Neuronal stem cell (in vitro differentiated cells): ENCODE measurements at regions not wholly inside any gene's neighbourhood (a gene's known extent, or its start where the extent isn't known, plus 50 kb on each side); places are given as distances from the start of the nearest gene placed in this dataset.

ENCODE experiments used
- DNase-seq: peaks from one replicate; pipeline ENCODE4 v3.0.0-alpha.2; 2013; ENCODE audit warnings: low spot score
- H2AFZ ChIP-seq: one replicate; pipeline ENCODE4 v1.6.1; 2013; ENCODE audit warnings: mild to moderate bottlenecking, low read length, inconsistent platforms
- H2AK5ac ChIP-seq: 2 replicates; pipeline ENCODE4 v1.6.1; 2013; ENCODE audit warnings: low read depth, mild to moderate bottlenecking, inconsistent platforms, low read length, moderate library complexity, mixed read lengths
- H2BK120ac ChIP-seq: 2 replicates; pipeline ENCODE4 v1.6.1; 2013; ENCODE audit warnings: low read depth, mild to moderate bottlenecking, inconsistent platforms, low read length, moderate library complexity, mixed read lengths
- H2BK12ac ChIP-seq: one replicate; pipeline ENCODE4 v1.6.1; 2013; ENCODE audit warnings: low read length, inconsistent platforms
- H2BK15ac ChIP-seq: 2 replicates; pipeline ENCODE4 v1.6.1; 2013; ENCODE audit warnings: mild to moderate bottlenecking, low read length, inconsistent platforms, mixed read lengths
- H2BK5ac ChIP-seq: one replicate; pipeline ENCODE4 v1.6.1; 2013; ENCODE audit warnings: inconsistent platforms, mild to moderate bottlenecking, low read length, moderate library complexity
- H3K14ac ChIP-seq: one replicate; pipeline ENCODE4 v1.6.1; 2013; ENCODE audit warnings: low read length, inconsistent platforms
- H3K18ac ChIP-seq: 2 replicates; pipeline ENCODE4 v1.6.1; 2013; ENCODE audit warnings: low read length, inconsistent platforms
- H3K23ac ChIP-seq: 2 replicates; pipeline ENCODE4 v1.6.1; 2013; ENCODE audit warnings: low read depth, mild to moderate bottlenecking, mixed read lengths, low read length, inconsistent platforms; ENCODE audit not compliant: poor library complexity
- H3K27ac ChIP-seq: replicated peaks from 3 replicates; pipeline ENCODE4 v1.5.1; 2013; ENCODE audit warnings: low read length, inconsistent platforms
- H3K27me3 ChIP-seq, 3 experiments: 2 replicates each; pipeline ENCODE4 v1.6.1; 2013; ENCODE audit warnings: low read length in 3 of 3, mild to moderate bottlenecking in 2 of 3, inconsistent platforms in 1 of 3, low read depth in 1 of 3, mixed read lengths in 1 of 3, moderate library complexity in 1 of 3; ENCODE audit not compliant: control insufficient read depth in 3 of 3, insufficient read depth in 3 of 3
- H3K36me3 ChIP-seq, 2 donors: replicated peaks in 1 of 2; 2 replicates each; pipeline ENCODE4 v1.6.1; 2013; ENCODE audit warnings: low read length in 2 of 2; ENCODE audit not compliant: control insufficient read depth in 2 of 2, insufficient read depth in 2 of 2
- H3K4ac ChIP-seq: 2 replicates; pipeline ENCODE4 v1.6.1; 2013; ENCODE audit warnings: inconsistent platforms, mild to moderate bottlenecking, low read length, moderate library complexity
- H3K4me1 ChIP-seq, 2 donors: 1 replicate in 1 of 2; 2 replicates in 1 of 2; pipeline ENCODE4 v1.6.1; 2013; ENCODE audit warnings: low read length in 2 of 2, low read depth in 1 of 2; ENCODE audit not compliant: control insufficient read depth in 2 of 2, insufficient read depth in 1 of 2
- H3K4me2 ChIP-seq: one replicate; pipeline ENCODE4 v1.6.1; 2013; ENCODE audit warnings: mild to moderate bottlenecking, low read length, inconsistent platforms; ENCODE audit not compliant: insufficient read depth, poor library complexity, severe bottlenecking
- H3K4me3 ChIP-seq, 2 donors: 2 replicates each; pipeline ENCODE4 v1.5.1; 2013; ENCODE audit warnings: low read length in 2 of 2, mild to moderate bottlenecking in 2 of 2, inconsistent platforms in 1 of 2, moderate library complexity in 1 of 2
- H3K79me1 ChIP-seq: one replicate; pipeline ENCODE4 v1.6.1; 2013; ENCODE audit warnings: low read depth, mild to moderate bottlenecking, inconsistent platforms, low read length, moderate library complexity
- H3K9ac ChIP-seq: one replicate; pipeline ENCODE4 v1.6.1; 2013; ENCODE audit warnings: mild to moderate bottlenecking, low read depth, low read length, inconsistent platforms; ENCODE audit not compliant: poor library complexity
- H3K9me3 ChIP-seq, 2 donors: replicated peaks in 1 of 2; 2 replicates each; pipeline versions ENCODE3 to v1.6.1; 2013; ENCODE audit warnings: low read length in 2 of 2, mild to moderate bottlenecking in 2 of 2, inconsistent platforms in 1 of 2, low read depth in 1 of 2, mixed read lengths in 1 of 2, moderate library complexity in 1 of 2; ENCODE audit not compliant: control insufficient read depth in 2 of 2, insufficient read depth in 1 of 2
- H4K8ac ChIP-seq: one replicate; pipeline ENCODE4 v1.6.1; 2013; ENCODE audit warnings: low read depth, mild to moderate bottlenecking, inconsistent platforms, low read length, moderate library complexity
- H4K91ac ChIP-seq: one replicate; pipeline ENCODE4 v1.6.1; 2013; ENCODE audit warnings: low read length, low read depth, mild to moderate bottlenecking, inconsistent platforms; ENCODE audit not compliant: poor library complexity
- WGBS, 2 donors: extraction: QIAGEN DNeasy Blood & Tissue Kit; methylation state at CpG; one replicate each; pipeline ENCODE4 v1.1.7; 2013; ENCODE audit warnings: missing lambda C conversion rate in 2 of 2, mixed read lengths in 1 of 2; ENCODE audit not compliant: insufficient read length in 2 of 2, insufficient replicate concordance in 1 of 2; ENCODE audit errors: extremely low coverage in 2 of 2; 5-methylcytosine and 5-hydroxymethylcytosine counted together

GRCh38 chr2:125108251-125108650 is 1083.2 kb downstream of the CNTNAP5 start:
- H2AFZ ChIP-seq = no peak overlapping the region
- no peak overlapping the region for H3K14ac ChIP-seq
- no peak for DNase-seq
- H3K4ac ChIP-seq = no peak overlapping the region
- H3K9me3 ChIP-seq = no peaks in the 10 kb centered on the region
- no peak overlapping the region for H4K8ac ChIP-seq
- no peak overlapping the region for H2BK120ac ChIP-seq
- H2BK15ac ChIP-seq = no peak overlapping the region
- no peaks in the 10 kb centered on the region for H3K4me1 ChIP-seq
- H3K79me1 ChIP-seq = no peaks in the 10 kb centered on the region
- H4K91ac ChIP-seq = no peak overlapping the region
- H3K18ac ChIP-seq = no peak overlapping the region
- H3K4me2 ChIP-seq = no peak overlapping the region
- H3K27me3 ChIP-seq = no peaks in the 10 kb centered on the region
- H3K27ac ChIP-seq = no peak overlapping the region
- H3K36me3 ChIP-seq = no peaks in the 10 kb centered on the region
- H3K4me3 ChIP-seq = no peak overlapping the region
- H3K9ac ChIP-seq = no peak overlapping the region
- no peak overlapping the region for H2AK5ac ChIP-seq
- no peak overlapping the region for H2BK12ac ChIP-seq
- no peak overlapping the region for H2BK5ac ChIP-seq
- H3K23ac ChIP-seq = no peak overlapping the region

DNA sequence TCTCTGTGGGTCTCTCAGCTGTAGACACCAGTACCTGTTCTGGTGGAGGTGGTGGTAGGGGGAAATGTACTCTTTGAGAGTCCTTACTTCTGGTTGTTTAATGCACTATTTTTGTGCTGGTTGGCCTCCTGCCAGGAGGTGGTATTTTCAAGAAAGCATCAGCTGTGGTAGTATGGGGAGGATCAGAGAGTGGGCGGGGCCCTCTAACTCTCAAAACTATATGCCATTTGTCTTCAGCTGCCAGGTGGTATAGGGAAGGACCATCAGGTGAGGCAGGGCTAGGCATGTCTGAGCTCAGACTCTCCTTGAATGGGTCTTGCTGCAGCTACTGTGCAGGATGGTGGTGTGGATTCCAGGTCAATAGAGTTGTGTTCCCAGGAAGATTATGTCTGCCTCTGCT is 1100.8 kb downstream of the CNTNAP5 start:
- no peak overlapping the region for H2AK5ac ChIP-seq
- H3K36me3 ChIP-seq = no peaks in the 10 kb centered on the region
- no peak overlapping the region for H2AFZ ChIP-seq
- H3K14ac ChIP-seq = no peak overlapping the region
- no peak overlapping the region for H3K27ac ChIP-seq
- no peak overlapping the region for H3K18ac ChIP-seq
- H4K8ac ChIP-seq = no peak overlapping the region
- no peak overlapping the region for H2BK5ac ChIP-seq
- no peak overlapping the region for H3K9ac ChIP-seq
- H3K9me3 ChIP-seq = peaks cover 0 to 1% of the 10 kb centered on the region in 2 donors
- no peak for DNase-seq
- no peak overlapping the region for H3K4ac ChIP-seq
- H3K4me3 ChIP-seq = no peak overlapping the region
- no peak overlapping the region for H3K4me2 ChIP-seq
- WGBS, 2 donors = no CpG with 5 or more reads among the region's 1 CpG
- H2BK12ac ChIP-seq = no peak overlapping the region
- H2BK120ac ChIP-seq = no peak overlapping the region
- no peaks in the 10 kb centered on the region for H3K27me3 ChIP-seq
- no peaks in the 10 kb centered on the region for H3K4me1 ChIP-seq
- no peak overlapping the region for H2BK15ac ChIP-seq
- no peaks in the 10 kb centered on the region for H3K79me1 ChIP-seq
- no peak overlapping the region for H3K23ac ChIP-seq
- H4K91ac ChIP-seq = no peak overlapping the region

- H4K8ac ChIP-seq = no peak overlapping the region
- no peak overlapping the region for H2BK15ac ChIP-seq
- no peaks in the 10 kb centered on the region for H3K79me1 ChIP-seq
- no peaks in the 10 kb centered on the region for H3K9me3 ChIP-seq
- H3K4me3 ChIP-seq = no peak overlapping the region
- H2BK12ac ChIP-seq = no peak overlapping the region
- no peak for DNase-seq
- no peak overlapping the region for H3K4ac ChIP-seq
- H3K14ac ChIP-seq = no peak overlapping the region
- H4K91ac ChIP-seq = no peak overlapping the region
- no peaks in the 10 kb centered on the region for H3K36me3 ChIP-seq
- no peaks in the 10 kb centered on the region for H3K27me3 ChIP-seq
- H3K27ac ChIP-seq = no peak overlapping the region
- no peaks in the 10 kb centered on the region for H3K4me1 ChIP-seq
- no peak overlapping the region for H2BK120ac ChIP-seq
- H3K9ac ChIP-seq = no peak overlapping the region
- H3K4me2 ChIP-seq = no peak overlapping the region
- no peak overlapping the region for H3K18ac ChIP-seq
- H2BK5ac ChIP-seq = no peak overlapping the region
- H3K23ac ChIP-seq = no peak overlapping the region
- no peak overlapping the region for H2AFZ ChIP-seq
- no peak overlapping the region for H2AK5ac ChIP-seq
- WGBS, 2 donors = no CpG with 5 or more reads among the region's 3 CpGs
These were observed 1135.9 kb downstream of the CNTNAP5 start for GRCh38 chr2:125160947-125161346.

GRCh38 chr2:125167152-125167551 is 1142.1 kb downstream of the CNTNAP5 start:
- Histone ChIP-seq H3K27me3 (no peaks in the 10 kb centered on the region), H3K27ac (no peak overlapping the region)

More at GRCh38 chr2:125167152-125167551, 1142.1 kb downstream of the CNTNAP5 start:
- Histone ChIP-seq H3K9ac (no peak overlapping the region), H2BK15ac (no peak overlapping the region), H3K4me3 (no peak overlapping the region), H4K91ac (no peak overlapping the region), H3K23ac (no peak overlapping the region), H3K4ac (no peak overlapping the region), H2AK5ac (no peak overlapping the region), H2BK12ac (no peak overlapping the region), H3K79me1 (no peaks in the 10 kb centered on the region), H3K4me1 (no peaks in the 10 kb centered on the region), H3K36me3 (no peaks in the 10 kb centered on the region), H3K14ac (no peak overlapping the region), H4K8ac (no peak overlapping the region), H3K18ac (no peak overlapping the region), H2AFZ (no peak overlapping the region), H2BK120ac (no peak overlapping the region), H2BK5ac (no peak overlapping the region), H3K9me3 (no peaks in the 10 kb centered on the region), H3K4me2 (no peak overlapping the region)
- WGBS, 2 donors = no CpG with 5 or more reads among the region's 2 CpGs
- DNase-seq = no peak
